KOPT-K1 (cell line): ENCODE measurements at regions not wholly inside any gene's neighbourhood (a gene's known extent, or its start where the extent isn't known, plus 50 kb on each side); places are given as distances from the start of the nearest gene placed in this dataset.
"Not testable (repeated sequence)": the region's sequence is repeated elsewhere in the genome, so short reads cannot be mapped to it uniquely, and the experiment has no call there.

Experiments used
- H3K27ac ChIP-seq: fragments of 200-600 bp; sonication (generic); 2 replicates; pipeline ENCODE4 v1.5.1; 2016; ENCODE audit warnings: antibody characterized with exemption, mild to moderate bottlenecking, low read depth, low read length; ENCODE audit not compliant: poor library complexity, severe bottlenecking
- H3K36me3 ChIP-seq: fragments of 200-600 bp; sonication (generic); 2 replicates; pipeline ENCODE4 v1.5.1; 2017; ENCODE audit warnings: antibody characterized with exemption, mild to moderate bottlenecking, low read length, moderate library complexity; ENCODE audit not compliant: insufficient read depth
- H3K9me3 ChIP-seq: fragments of 200-600 bp; sonication (generic); 2 replicates; pipeline ENCODE4 v1.5.1; 2017; ENCODE audit warnings: antibody characterized with exemption, low read length, mild to moderate bottlenecking; ENCODE audit not compliant: insufficient read depth, poor library complexity, severe bottlenecking

- Histone ChIP-seq H3K36me3 (no peaks in the 10 kb centered on the region), H3K27ac (no peak overlapping the region), H3K9me3 (no peaks in the 10 kb centered on the region)
Observed at GRCh38 chr2:150085478-150085877, 402.0 kb downstream of the RND3 start.

- no peak overlapping the region for H3K27ac ChIP-seq
- H3K9me3 ChIP-seq, result no peaks in the 10 kb centered on the region
- no peaks in the 10 kb centered on the region for H3K36me3 ChIP-seq
Observed at GRCh38 chr2:150081775-150082481, 405.5 kb downstream of the RND3 start.

GRCh38 chr2:150076281-150076680 lies 411.2 kb downstream of the RND3 start:
- Histone ChIP-seq H3K27ac (no peak overlapping the region), H3K36me3 (no peaks in the 10 kb centered on the region), H3K9me3 (no peaks in the 10 kb centered on the region)

- no peak overlapping the region for H3K27ac ChIP-seq
Observed at GRCh38 chr2:150075831-150076230, 411.6 kb downstream of the RND3 start.

GRCh38 chr2:150066490-150066889 lies 421.0 kb downstream of the RND3 start:
- Histone ChIP-seq H3K36me3 (no peaks in the 10 kb centered on the region), H3K9me3 (no peaks in the 10 kb centered on the region), H3K27ac (no peak overlapping the region)

More at GRCh38 chr2:150075831-150076230, 411.6 kb downstream of the RND3 start:
- Histone ChIP-seq H3K9me3 (no peaks in the 10 kb centered on the region), H3K36me3 (no peaks in the 10 kb centered on the region)

GRCh38 chr2:150063931-150064548 lies 423.4 kb downstream of the RND3 start:
- Histone ChIP-seq H3K9me3 (no peaks in the 10 kb centered on the region), H3K36me3 (no peaks in the 10 kb centered on the region), H3K27ac (no peak overlapping the region)

- H3K9me3 ChIP-seq, result no peaks in the 10 kb centered on the region
- no peak overlapping the region for H3K27ac ChIP-seq
- no peaks in the 10 kb centered on the region for H3K36me3 ChIP-seq
Observed at GRCh38 chr2:150063432-150063889, 424.0 kb downstream of the RND3 start.

GRCh38 chr2:150062416-150062815 lies 425.1 kb downstream of the RND3 start:
- Histone ChIP-seq H3K36me3 (no peaks in the 10 kb centered on the region), H3K27ac (no peak overlapping the region), H3K9me3 (no peaks in the 10 kb centered on the region)

GRCh38 chr2:150060341-150060740 lies 427.1 kb downstream of the RND3 start:
- Histone ChIP-seq H3K27ac (no peak overlapping the region), H3K9me3 (no peaks in the 10 kb centered on the region), H3K36me3 (no peaks in the 10 kb centered on the region)

GRCh38 chr2:150059676-150060075 lies 427.8 kb downstream of the RND3 start:
- not testable (repeated sequence) for H3K36me3 ChIP-seq, H3K9me3 ChIP-seq, H3K27ac ChIP-seq

- H3K27ac ChIP-seq, result no peak overlapping the region
- H3K9me3 ChIP-seq, result no peaks in the 10 kb centered on the region
Observed at GRCh38 chr2:150052457-150052856, 435.0 kb downstream of the RND3 start.

GRCh38 chr2:150051004-150051403 lies 436.5 kb downstream of the RND3 start:
- Histone ChIP-seq H3K9me3 (no peaks in the 10 kb centered on the region), H3K36me3 (no peaks in the 10 kb centered on the region), H3K27ac (no peak overlapping the region)

More at GRCh38 chr2:150052457-150052856, 435.0 kb downstream of the RND3 start:
- H3K36me3 ChIP-seq, result no peaks in the 10 kb centered on the region

GRCh38 chr2:150050036-150050435 lies 437.4 kb downstream of the RND3 start:
- H3K9me3 ChIP-seq, result no peaks in the 10 kb centered on the region
- H3K27ac ChIP-seq, result no peak overlapping the region
- no peaks in the 10 kb centered on the region for H3K36me3 ChIP-seq

GRCh38 chr2:150047620-150048222 lies 439.7 kb downstream of the RND3 start:
- Histone ChIP-seq H3K9me3 (no peaks in the 10 kb centered on the region), H3K27ac (no peak overlapping the region), H3K36me3 (no peaks in the 10 kb centered on the region)

- Histone ChIP-seq H3K27ac (no peak overlapping the region), H3K36me3 (no peaks in the 10 kb centered on the region), H3K9me3 (no peaks in the 10 kb centered on the region)
Observed at GRCh38 chr2:150046810-150047209, 440.7 kb downstream of the RND3 start.
